Vagina (tissue), 2 donors: ENCODE measurements at regions not wholly inside any gene's neighbourhood (a gene's known extent, or its start where the extent isn't known, plus 50 kb on each side); places are given as distances from the start of the nearest gene placed in this dataset.

Experiments
- CTCF ChIP-seq, 3 experiments: fragments of 450-650 bp in 2 of 3; fragments of 200-600 bp in 1 of 3; sonication (generic) in 1 of 3; IDR thresholded peaks; one replicate each; pipeline ENCODE4 v1.5.1; 2017 to 2019; ENCODE audit warnings: antibody characterized with exemption in 3 of 3, mild to moderate bottlenecking in 2 of 3, moderate library complexity in 2 of 3
- POLR2A ChIP-seq, 2 donors: fragments of 450-650 bp; IDR thresholded peaks; one replicate each; pipeline ENCODE4 v1.6.1; 2017; ENCODE audit warnings: antibody characterized with exemption in 2 of 2, mild to moderate bottlenecking in 2 of 2, moderate library complexity in 2 of 2
- POLR2AphosphoS5 ChIP-seq, 2 donors: sonication (generic); formaldehyde crosslinking; IDR thresholded peaks; one replicate each; pipeline ENCODE4 v1.9.0; 2017; ENCODE audit warnings: antibody characterized with exemption in 2 of 2, mild to moderate bottlenecking in 2 of 2, low read depth in 1 of 2; ENCODE audit not compliant: insufficient read depth in 1 of 2

- TF ChIP-seq CTCF (IDR thresholded peaks at IDR 0.05) (no peak), POLR2A (IDR thresholded peaks at IDR 0.05) (no peak), POLR2AphosphoS5 (IDR thresholded peaks at IDR 0.05; ENCODE audit: insufficient read depth in 1 of 2, low read depth in 1 of 2) (no peak)
These were observed 287.6 kb downstream of the MAP2K6 start for GRCh38 chr17:69702078-69702477.
